Mesenchymal stem cell (in vitro differentiated cells and primary cell): ENCODE measurements at regions not wholly inside any gene's neighbourhood (a gene's known extent, or its start where the extent isn't known, plus 50 kb on each side); places are given as distances from the start of the nearest gene placed in this dataset.

ENCODE experiments used
- DNase-seq: peaks from one replicate; pipeline ENCODE4 v3.0.0-alpha.2; 2013
- H2AFZ ChIP-seq: one replicate; pipeline ENCODE4 v1.6.1; 2013; ENCODE audit warnings: low read depth, mild to moderate bottlenecking, control low read depth, inconsistent platforms, low read length, moderate library complexity
- H2AK5ac ChIP-seq: 2 replicates; pipeline ENCODE4 v1.6.1; 2013; ENCODE audit warnings: low read length, moderate library complexity, mild to moderate bottlenecking, inconsistent platforms; ENCODE audit not compliant: severe bottlenecking
- H2BK120ac ChIP-seq: one replicate; pipeline ENCODE4 v1.6.1; 2013; ENCODE audit warnings: low read depth, mild to moderate bottlenecking, inconsistent platforms, low read length, moderate library complexity
- H2BK12ac ChIP-seq, 2 experiments: one replicate each; pipeline ENCODE4 v1.6.1; 2013; ENCODE audit warnings: inconsistent platforms in 2 of 2, low read length in 2 of 2, mild to moderate bottlenecking in 2 of 2, moderate library complexity in 2 of 2, control low read depth in 1 of 2
- H2BK15ac ChIP-seq: one replicate; pipeline ENCODE4 v1.6.1; 2013; ENCODE audit warnings: mild to moderate bottlenecking, low read depth, inconsistent platforms; ENCODE audit not compliant: poor library complexity, severe bottlenecking
- H2BK5ac ChIP-seq: 2 replicates; pipeline ENCODE4 v1.6.1; 2013; ENCODE audit warnings: low read depth, mild to moderate bottlenecking, low read length, control low read depth, inconsistent platforms; ENCODE audit not compliant: poor library complexity, severe bottlenecking
- H3K14ac ChIP-seq, 2 experiments: one replicate each; pipeline ENCODE4 v1.6.1; 2013; ENCODE audit warnings: inconsistent platforms in 2 of 2, low read length in 2 of 2, control low read depth in 1 of 2, mild to moderate bottlenecking in 1 of 2, moderate library complexity in 1 of 2
- H3K18ac ChIP-seq, 2 experiments: one replicate each; pipeline ENCODE4 v1.6.1; 2013; ENCODE audit warnings: inconsistent platforms in 2 of 2, low read length in 2 of 2, control low read depth in 1 of 2, low read depth in 1 of 2, mild to moderate bottlenecking in 1 of 2
- H3K23ac ChIP-seq, 2 experiments: one replicate each; pipeline ENCODE4 v1.6.1; 2013; ENCODE audit warnings: inconsistent platforms in 2 of 2, low read length in 2 of 2, mild to moderate bottlenecking in 2 of 2, moderate library complexity in 2 of 2, control low read depth in 1 of 2
- H3K27ac ChIP-seq: 2 replicates; pipeline ENCODE4 v1.5.1; 2013; ENCODE audit warnings: mild to moderate bottlenecking, moderate library complexity, low read length, control low read depth, inconsistent platforms; ENCODE audit not compliant: poor library complexity, severe bottlenecking
- H3K27me3 ChIP-seq, 2 experiments: 2 replicates each; pipeline versions ENCODE4 v1.6.1 to v1.7.0; 2013; ENCODE audit warnings: low read length in 2 of 2, mild to moderate bottlenecking in 2 of 2, moderate library complexity in 2 of 2, control low read depth in 1 of 2, inconsistent platforms in 1 of 2; ENCODE audit not compliant: control insufficient read depth in 1 of 2, insufficient read depth in 1 of 2
- H3K36me3 ChIP-seq, 2 experiments: 2 replicates each; pipeline versions ENCODE4 v1.6.1 to v1.7.0; 2013; ENCODE audit warnings: low read length in 2 of 2, control low read depth in 1 of 2, inconsistent platforms in 1 of 2, low read depth in 1 of 2, mild to moderate bottlenecking in 1 of 2; ENCODE audit not compliant: insufficient read depth in 2 of 2, control insufficient read depth in 1 of 2
- H3K4ac ChIP-seq, 2 experiments: one replicate each; pipeline ENCODE4 v1.6.1; 2013; ENCODE audit warnings: inconsistent platforms in 2 of 2, low read length in 2 of 2, mild to moderate bottlenecking in 2 of 2, moderate library complexity in 2 of 2, control low read depth in 1 of 2, low read depth in 1 of 2
- H3K4me1 ChIP-seq: 2 replicates; pipeline ENCODE4 v1.6.1; 2013; ENCODE audit warnings: low read depth, low read length, control low read depth; ENCODE audit not compliant: control insufficient read depth, insufficient read depth
- H3K4me2 ChIP-seq: 2 replicates; pipeline ENCODE4 v1.6.1; 2013; ENCODE audit warnings: low read length, mild to moderate bottlenecking, inconsistent platforms; ENCODE audit not compliant: poor library complexity, severe bottlenecking
- H3K4me3 ChIP-seq, 2 experiments: 2 replicates each; pipeline versions ENCODE4 v1.5.1 to v1.7.0; 2013; ENCODE audit warnings: low read length in 2 of 2, mild to moderate bottlenecking in 2 of 2, control low read depth in 1 of 2, low read depth in 1 of 2; ENCODE audit not compliant: insufficient read depth in 1 of 2
- H3K79me1 ChIP-seq: replicated peaks from 2 replicates; pipeline ENCODE4 v1.6.1; 2013; ENCODE audit warnings: mild to moderate bottlenecking, control low read depth, low read length, inconsistent platforms; ENCODE audit not compliant: poor library complexity, severe bottlenecking
- H3K9ac ChIP-seq: 2 replicates; pipeline ENCODE4 v1.7.0; 2013; ENCODE audit warnings: mild to moderate bottlenecking, low read length, moderate library complexity
- H3K9me3 ChIP-seq: 2 replicates; pipeline ENCODE4 v1.7.0; 2013; ENCODE audit warnings: mild to moderate bottlenecking, low read length; ENCODE audit not compliant: control insufficient read depth
- H4K8ac ChIP-seq: one replicate; pipeline ENCODE4 v1.6.1; 2013; ENCODE audit warnings: inconsistent platforms, mild to moderate bottlenecking, low read length, moderate library complexity
- H4K91ac ChIP-seq: one replicate; pipeline ENCODE4 v1.6.1; 2013; ENCODE audit warnings: mild to moderate bottlenecking, low read length, inconsistent platforms
- WGBS: methylation state at CpG from one replicate; pipeline ENCODE4 v1.1.7; 2013; ENCODE audit warnings: mixed read lengths; 5-methylcytosine and 5-hydroxymethylcytosine counted together

DNA sequence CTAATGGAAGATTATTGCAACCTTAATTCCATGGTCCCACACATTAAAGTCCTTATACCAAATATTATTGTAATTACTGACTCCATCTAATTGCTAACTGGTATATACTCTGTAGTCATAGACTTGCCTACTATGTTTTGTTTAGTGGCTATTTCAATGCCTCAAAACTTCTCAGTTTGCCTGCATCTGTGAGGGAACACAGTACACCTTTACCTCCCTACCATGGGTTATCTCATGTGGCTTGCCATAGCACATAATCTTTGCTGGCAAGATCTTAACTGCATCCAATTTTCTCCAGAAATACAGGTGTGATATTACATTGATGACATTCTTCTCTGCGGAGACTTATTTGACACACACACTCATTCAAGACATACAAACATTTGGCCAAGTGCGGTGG, 107.1 kb upstream of the ZNF184 start:
- H4K91ac ChIP-seq = no peak overlapping the region
- H3K18ac ChIP-seq = no peak overlapping the region
- no peak overlapping the region for H3K14ac ChIP-seq
- H2BK15ac ChIP-seq = no peak overlapping the region
- no peak overlapping the region for H3K27ac ChIP-seq
- H2AFZ ChIP-seq = no peak overlapping the region
- no peak overlapping the region for H3K4ac ChIP-seq
- H3K23ac ChIP-seq = no peak overlapping the region
- no peak overlapping the region for H2BK5ac ChIP-seq
- no peak overlapping the region for H3K4me2 ChIP-seq
- no peak overlapping the region for H4K8ac ChIP-seq
- WGBS = 94% methylated on average over 2 of the region's 2 CpGs
- H2BK120ac ChIP-seq = no peak overlapping the region
- H3K4me3 ChIP-seq = no peak overlapping the region
- no peak overlapping the region for H2AK5ac ChIP-seq
- no peaks in the 10 kb centered on the region for H3K36me3 ChIP-seq
- no peak overlapping the region for H3K9ac ChIP-seq
- no peaks in the 10 kb centered on the region for H3K79me1 ChIP-seq
- no peaks in the 10 kb centered on the region for H3K9me3 ChIP-seq
- no peaks in the 10 kb centered on the region for H3K4me1 ChIP-seq
- H3K27me3 ChIP-seq = peaks cover 0 to 16% of the 10 kb centered on the region in 2 experiments
- no peak for DNase-seq
- no peak overlapping the region for H2BK12ac ChIP-seq

DNA sequence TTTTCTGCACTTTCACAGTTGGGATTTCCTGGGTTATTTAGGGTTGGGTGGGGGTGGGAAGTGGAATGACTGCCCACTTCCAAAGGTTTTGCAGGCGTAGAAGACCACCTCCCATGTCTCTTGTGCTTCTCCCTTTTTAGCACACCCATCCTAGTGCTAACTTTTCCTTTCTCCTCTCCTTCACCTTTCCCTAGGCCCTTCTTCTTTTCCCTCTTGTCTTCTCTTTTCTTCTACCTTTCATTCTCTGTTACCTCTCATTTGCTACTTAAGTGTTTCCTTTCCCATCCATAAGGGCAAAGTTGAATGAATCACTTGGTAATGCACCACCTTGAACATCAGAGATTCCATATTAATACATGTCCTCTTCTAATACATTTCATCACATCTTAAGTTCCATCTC, 105.0 kb upstream of the ZNF184 start:
- Histone ChIP-seq H4K8ac (no peak overlapping the region), H3K36me3 (no peaks in the 10 kb centered on the region)
- WGBS = 75% methylated on average over 1 of the region's 1 CpG

DNA sequence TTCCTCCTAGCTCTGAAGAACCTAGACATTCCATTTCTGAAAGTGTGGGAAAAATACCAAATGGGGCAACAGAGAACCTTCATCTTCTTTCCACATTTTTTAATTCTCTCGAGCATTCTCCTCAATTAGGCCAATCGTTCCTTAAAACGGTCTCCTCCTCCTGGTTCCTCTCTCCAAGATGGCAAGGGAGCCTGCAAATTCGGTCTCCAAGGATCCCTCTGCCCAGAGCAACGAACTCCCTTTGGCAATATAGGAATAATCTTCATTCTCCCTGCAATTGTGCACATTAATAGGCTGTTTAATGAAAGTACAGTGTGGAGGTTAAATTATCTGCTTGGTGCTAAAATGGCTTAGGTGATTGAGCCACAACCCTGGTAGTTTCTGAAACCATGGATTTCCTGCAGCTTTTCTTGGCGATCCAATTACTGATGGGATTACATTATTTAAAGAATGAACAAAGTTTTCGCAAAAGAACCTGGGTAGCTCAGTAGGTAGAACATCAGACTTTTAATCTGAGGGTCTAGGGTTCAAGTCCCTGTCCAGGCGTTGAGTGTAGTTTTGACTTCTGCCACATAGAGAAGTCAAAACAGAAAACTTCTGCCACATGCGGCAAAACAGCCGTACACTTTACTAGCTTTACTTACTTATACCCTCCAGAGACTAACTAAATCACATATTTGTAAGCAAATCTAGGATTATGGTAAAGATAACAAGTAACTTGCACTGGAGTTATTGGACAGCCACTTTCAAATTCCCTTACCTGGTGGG, 102.9 kb upstream of the ZNF184 start:
- Histone ChIP-seq H2BK12ac (no peak overlapping the region), H3K27me3 (peaks cover 0 to 16% of the 10 kb centered on the region in 2 experiments), H3K4me2 (no peak overlapping the region), H3K23ac (no peak overlapping the region), H3K14ac (no peak overlapping the region), H3K4me1 (no peaks in the 10 kb centered on the region), H3K9ac (no peak overlapping the region), H3K27ac (no peak overlapping the region), H2BK15ac (no peak overlapping the region), H3K9me3 (no peaks in the 10 kb centered on the region), H3K4ac (no peak overlapping the region), H3K18ac (no peak overlapping the region), H4K8ac (no peak overlapping the region), H3K4me3 (no peak overlapping the region), H2AFZ (no peak overlapping the region), H4K91ac (no peak overlapping the region), H2BK5ac (no peak overlapping the region), H2AK5ac (no peak overlapping the region), H2BK120ac (no peak overlapping the region), H3K79me1 (no peaks in the 10 kb centered on the region), H3K36me3 (no peaks in the 10 kb centered on the region)
- 50% methylated on average over 6 of the region's 10 CpGs for WGBS
- DNase-seq = no peak

More for the DNA sequence above, 105.0 kb upstream of the ZNF184 start:
- Histone ChIP-seq H2AFZ (no peak overlapping the region), H2BK5ac (no peak overlapping the region), H2BK15ac (no peak overlapping the region), H3K23ac (no peak overlapping the region), H3K14ac (no peak overlapping the region), H3K79me1 (no peaks in the 10 kb centered on the region), H3K27ac (no peak overlapping the region), H3K18ac (no peak overlapping the region), H3K4ac (no peak overlapping the region), H4K91ac (no peak overlapping the region), H2BK12ac (no peak overlapping the region), H3K4me1 (no peaks in the 10 kb centered on the region), H3K9me3 (no peaks in the 10 kb centered on the region), H3K9ac (no peak overlapping the region), H2BK120ac (no peak overlapping the region), H3K4me2 (no peak overlapping the region), H2AK5ac (no peak overlapping the region), H3K27me3 (peaks cover 0 to 16% of the 10 kb centered on the region in 2 experiments), H3K4me3 (no peak overlapping the region)
- no peak for DNase-seq

DNA sequence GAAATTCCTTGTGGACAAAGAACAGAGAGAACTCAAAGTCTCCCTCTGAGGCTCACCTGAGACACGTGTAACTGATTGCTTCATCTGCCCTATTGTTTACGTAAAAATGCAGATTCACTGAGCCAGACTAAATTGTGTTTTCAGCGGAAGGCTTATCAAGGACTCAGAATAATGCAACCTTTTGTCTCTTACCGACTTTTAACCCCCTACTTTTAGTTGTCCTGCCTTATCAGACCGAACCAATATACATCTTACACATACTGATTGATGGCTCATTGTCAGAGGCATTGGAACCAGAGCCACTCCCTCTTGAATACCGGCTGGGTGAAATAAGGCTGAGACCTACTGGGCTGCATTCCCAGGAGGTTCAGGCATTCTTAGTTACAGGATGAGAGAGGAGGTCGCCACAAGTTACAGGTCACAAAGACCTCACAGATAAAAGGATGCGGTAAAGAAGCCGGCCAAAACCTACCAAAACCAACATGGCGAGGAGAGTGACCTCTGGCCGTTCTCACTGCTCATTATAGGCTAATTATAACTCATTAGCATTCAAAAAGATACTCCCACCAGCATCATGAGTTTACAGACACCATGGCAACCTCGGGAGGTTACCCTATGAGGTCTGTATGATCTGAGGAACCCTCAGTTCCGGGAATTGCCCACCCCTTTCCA, 95.5 kb upstream of the ZNF184 start:
- Histone ChIP-seq H2BK5ac (no peak overlapping the region), H2BK120ac (no peak overlapping the region), H2BK12ac (no peak overlapping the region), H3K9ac (no peak overlapping the region), H3K23ac (no peak overlapping the region), H3K18ac (no peak overlapping the region), H2AFZ (no peak overlapping the region), H3K36me3 (no peaks in the 10 kb centered on the region), H3K27ac (no peak overlapping the region), H3K79me1 (no peaks in the 10 kb centered on the region), H3K14ac (no peak overlapping the region), H3K4me1 (peaks cover 2% of the 10 kb centered on the region), H3K9me3 (no peaks in the 10 kb centered on the region), H3K4ac (no peak overlapping the region), H3K4me3 (no peak overlapping the region), H2BK15ac (no peak overlapping the region), H2AK5ac (no peak overlapping the region), H4K8ac (no peak overlapping the region), H3K27me3 (peaks cover 33 to 36% of the 10 kb centered on the region in 2 experiments), H4K91ac (no peak overlapping the region), H3K4me2 (no peak overlapping the region)
- 45% methylated on average over 13 of the region's 13 CpGs for WGBS
- DNase-seq = no peak
